Ovary (tissue), 3 donors: ENCODE measurements at regions not wholly inside any gene's neighbourhood (a gene's known extent, or its start where the extent isn't known, plus 50 kb on each side); places are given as distances from the start of the nearest gene placed in this dataset.

Experiments used
- EP300 ChIP-seq: sonication (generic); formaldehyde crosslinking; IDR thresholded peaks from one replicate; pipeline ENCODE4 v1.6.1; 2017; ENCODE audit warnings: antibody characterized with exemption
- POLR2A ChIP-seq: fragments of 450-650 bp; IDR thresholded peaks from one replicate; pipeline ENCODE4 v1.6.1; 2017; ENCODE audit warnings: antibody characterized with exemption, mild to moderate bottlenecking, moderate library complexity
- TF ChIP-seq, protein P1 (sequence below), 3 donors: fragments of 450-650 bp in 2 of 3; fragments of 200-600 bp in 1 of 3; IDR thresholded peaks; one replicate each; pipeline versions ENCODE4 v1.5.1 to v1.8.0; 2016 to 2022; ENCODE audit warnings: antibody characterized with exemption in 3 of 3, mild to moderate bottlenecking in 1 of 3
- donor health status: DM: no; HTN: no; CAD: no.

DNA sequence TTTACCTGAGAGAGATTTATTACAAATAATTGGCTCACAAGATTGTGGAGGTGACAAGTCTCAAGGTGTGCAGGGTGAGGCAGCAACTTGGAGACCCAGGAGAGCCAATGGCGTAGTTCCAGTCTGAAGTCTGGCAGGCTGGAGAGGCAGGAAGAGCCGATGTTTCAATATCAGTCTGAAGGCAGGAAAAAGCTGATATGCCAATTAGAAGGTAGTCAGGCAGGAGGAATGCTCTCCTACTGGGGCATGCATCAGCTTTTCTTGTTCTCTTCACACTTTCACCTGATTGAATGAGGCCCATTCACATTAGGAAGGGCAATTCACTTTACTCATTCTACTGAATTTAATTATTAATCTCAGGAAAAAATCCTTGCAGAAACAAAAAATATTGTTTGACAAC, 1351.7 kb upstream of the ADGRL3 start:
- TF ChIP-seq, protein P1, sequence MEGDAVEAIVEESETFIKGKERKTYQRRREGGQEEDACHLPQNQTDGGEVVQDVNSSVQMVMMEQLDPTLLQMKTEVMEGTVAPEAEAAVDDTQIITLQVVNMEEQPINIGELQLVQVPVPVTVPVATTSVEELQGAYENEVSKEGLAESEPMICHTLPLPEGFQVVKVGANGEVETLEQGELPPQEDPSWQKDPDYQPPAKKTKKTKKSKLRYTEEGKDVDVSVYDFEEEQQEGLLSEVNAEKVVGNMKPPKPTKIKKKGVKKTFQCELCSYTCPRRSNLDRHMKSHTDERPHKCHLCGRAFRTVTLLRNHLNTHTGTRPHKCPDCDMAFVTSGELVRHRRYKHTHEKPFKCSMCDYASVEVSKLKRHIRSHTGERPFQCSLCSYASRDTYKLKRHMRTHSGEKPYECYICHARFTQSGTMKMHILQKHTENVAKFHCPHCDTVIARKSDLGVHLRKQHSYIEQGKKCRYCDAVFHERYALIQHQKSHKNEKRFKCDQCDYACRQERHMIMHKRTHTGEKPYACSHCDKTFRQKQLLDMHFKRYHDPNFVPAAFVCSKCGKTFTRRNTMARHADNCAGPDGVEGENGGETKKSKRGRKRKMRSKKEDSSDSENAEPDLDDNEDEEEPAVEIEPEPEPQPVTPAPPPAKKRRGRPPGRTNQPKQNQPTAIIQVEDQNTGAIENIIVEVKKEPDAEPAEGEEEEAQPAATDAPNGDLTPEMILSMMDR (IDR thresholded peaks at IDR 0.05), result no peak
- TF ChIP-seq POLR2A (no peak), EP300 (no peak)
